Colonic mucosa (tissue), 4 donors: ENCODE measurements at regions not wholly inside any gene's neighbourhood (a gene's known extent, or its start where the extent isn't known, plus 50 kb on each side); places are given as distances from the start of the nearest gene placed in this dataset.

Source experiments
- DNase-seq: peaks from one replicate; pipeline ENCODE4 v3.0.0-alpha.2; 2020
- H3K27ac ChIP-seq: fragments of 200-600 bp; one replicate; pipeline ENCODE4 v1.8.0; 2021
- H3K27me3 ChIP-seq: fragments of 200-600 bp; one replicate; pipeline ENCODE4 v1.8.0; 2021
- H3K36me3 ChIP-seq: fragments of 200-600 bp; one replicate; pipeline ENCODE4 v1.8.0; 2021
- H3K4me1 ChIP-seq: fragments of 200-600 bp; one replicate; pipeline ENCODE4 v1.8.0; 2021; ENCODE audit warnings: mild to moderate bottlenecking
- H3K4me3 ChIP-seq: fragments of 200-600 bp; one replicate; pipeline ENCODE4 v1.8.0; 2021
- H3K9ac ChIP-seq, 2 donors: one replicate each; pipeline ENCODE4 v1.7.0; 2013; ENCODE audit warnings: control low read depth in 2 of 2, low read depth in 2 of 2, low read length in 2 of 2
- H3K9me3 ChIP-seq: fragments of 200-600 bp; one replicate; pipeline ENCODE4 v1.8.0; 2021
- CTCF ChIP-seq: fragments of 200-600 bp; IDR thresholded peaks from one replicate; pipeline ENCODE4 v1.8.0; 2022; ENCODE audit warnings: antibody characterized with exemption, mild to moderate bottlenecking
- intact Hi-C: fragments of 100-400 bp; cut with DNase I; formaldehyde crosslinking; loops from one replicate; pipeline ENCODE4 v1.14.1; 2022
- donor health status: healthy.
- donor health status: DM: no; HTN: no; CAD: no.
- donor health status: DM: no; HTN: no; CAD: no.

DNA sequence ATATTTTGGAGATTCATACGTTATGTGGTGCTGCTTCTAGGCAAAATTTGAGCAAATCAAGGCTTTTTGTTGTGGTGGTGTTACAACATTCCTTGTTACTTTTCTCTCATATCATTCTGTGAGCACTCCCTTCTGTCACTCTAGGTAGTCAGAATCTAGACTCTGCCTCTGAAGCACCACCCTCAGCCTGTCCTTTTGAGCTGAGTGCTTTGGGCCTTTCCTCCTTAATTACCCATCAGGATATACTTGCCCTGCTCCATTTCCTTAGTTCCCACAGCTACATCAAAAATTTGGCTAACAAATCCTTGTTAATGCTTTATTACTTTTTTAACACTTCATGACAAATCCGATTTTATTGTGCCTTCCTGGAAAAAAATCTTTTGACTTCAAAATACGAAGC lies 289.6 kb downstream of the CALCRL start:
- Histone ChIP-seq H3K27me3 (no peaks in the 10 kb centered on the region), H3K27ac (no peak overlapping the region), H3K36me3 (no peaks in the 10 kb centered on the region), H3K9ac (no peak overlapping the region), H3K4me3 (no peak overlapping the region), H3K4me1 (no peaks in the 10 kb centered on the region), H3K9me3 (no peaks in the 10 kb centered on the region)
- no peak for DNase-seq
- TF ChIP-seq CTCF = no peak
- intact Hi-C loops = no loop called here

DNA sequence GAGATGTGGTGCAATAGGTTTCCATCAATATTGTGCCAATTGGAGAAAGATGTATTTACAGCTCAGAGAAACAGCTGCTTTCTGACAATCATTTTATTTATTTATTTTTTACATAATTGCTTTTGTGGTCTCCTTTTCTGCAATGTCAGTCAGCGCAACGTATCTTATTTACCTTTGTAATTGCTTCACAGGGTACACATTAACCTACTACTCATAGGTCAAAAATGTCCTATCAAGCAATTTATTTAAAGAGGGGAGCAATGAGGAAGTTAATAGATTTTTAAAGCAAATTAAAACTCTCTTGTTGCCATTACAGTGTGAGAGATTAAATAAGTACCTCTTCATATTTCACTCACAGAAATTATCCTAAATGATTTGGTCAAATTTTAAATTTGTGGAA lies 291.0 kb downstream of the CALCRL start:
- Histone ChIP-seq H3K9ac (no peak overlapping the region), H3K9me3 (no peaks in the 10 kb centered on the region), H3K4me1 (no peaks in the 10 kb centered on the region), H3K27me3 (no peaks in the 10 kb centered on the region), H3K36me3 (no peaks in the 10 kb centered on the region), H3K27ac (no peak overlapping the region), H3K4me3 (no peak overlapping the region)
- no peak for DNase-seq
- intact Hi-C loops = no loop called here
- no peak for TF ChIP-seq CTCF

- Histone ChIP-seq H3K4me1 (no peaks in the 10 kb centered on the region), H3K27me3 (no peaks in the 10 kb centered on the region), H3K27ac (no peak overlapping the region), H3K9ac (no peak overlapping the region), H3K36me3 (no peaks in the 10 kb centered on the region), H3K9me3 (no peaks in the 10 kb centered on the region), H3K4me3 (no peak overlapping the region)
- TF ChIP-seq CTCF = no peak
- no peak for DNase-seq
- intact Hi-C loops = no loop called here
These were observed 292.6 kb downstream of the CALCRL start for GRCh38 chr2:187155476-187155875.

DNA sequence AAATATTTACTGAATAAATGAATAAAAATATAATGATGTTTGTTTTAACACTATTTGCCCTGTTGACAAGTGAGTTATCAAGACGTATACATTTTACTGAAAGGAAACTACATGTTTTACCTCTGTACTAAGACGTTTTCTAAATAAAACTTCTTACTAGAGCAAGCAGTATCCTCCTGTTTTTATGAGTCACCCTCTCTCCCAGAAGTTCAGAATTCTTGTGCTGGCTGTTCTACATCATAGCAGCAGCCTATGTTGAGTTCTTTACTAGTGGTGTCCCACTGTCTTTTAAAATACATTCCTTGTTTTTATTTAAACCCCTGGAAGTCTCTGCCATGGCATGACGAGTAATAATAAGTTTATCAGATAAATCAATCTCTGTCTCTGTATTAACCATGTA lies 297.4 kb downstream of the CALCRL start:
- Histone ChIP-seq H3K4me3 (no peak overlapping the region), H3K27me3 (no peaks in the 10 kb centered on the region), H3K36me3 (no peaks in the 10 kb centered on the region), H3K27ac (no peak overlapping the region), H3K9me3 (no peaks in the 10 kb centered on the region), H3K4me1 (no peaks in the 10 kb centered on the region), H3K9ac (no peak overlapping the region)
- no peak for DNase-seq
- no peak for TF ChIP-seq CTCF
- intact Hi-C loops = no loop called here

DNA sequence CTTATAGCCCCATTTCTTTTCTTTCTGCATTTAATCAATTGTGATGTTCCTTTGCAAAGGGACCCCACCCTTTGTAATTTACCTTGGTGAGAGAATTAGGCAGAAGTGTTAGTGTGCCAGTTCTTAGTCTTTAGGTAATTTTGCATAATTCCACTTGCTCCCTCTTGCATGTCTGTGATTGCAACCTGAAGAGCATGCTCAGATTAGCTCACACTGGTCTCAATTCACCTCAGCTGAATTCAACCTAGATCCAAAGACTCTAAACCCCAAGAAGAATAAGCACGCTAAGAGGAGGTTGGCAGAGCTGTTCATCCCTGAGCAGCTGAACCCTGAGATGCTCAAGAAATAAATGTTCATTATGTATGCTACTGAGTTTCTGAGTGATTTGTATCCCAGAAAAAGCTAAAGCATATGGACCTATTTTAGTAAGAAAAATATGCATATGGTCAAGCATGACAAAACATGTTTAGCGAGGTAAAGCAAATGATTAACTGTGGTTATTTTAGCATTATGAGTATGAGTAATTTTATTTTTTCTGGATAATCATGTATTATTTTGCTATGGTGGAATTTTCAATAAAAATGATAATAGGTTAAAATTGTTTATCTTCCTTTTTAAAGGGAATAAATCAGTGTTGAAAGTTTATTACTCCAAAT lies 299.2 kb upstream of the ZSWIM2 start:
- H3K36me3 ChIP-seq = no peaks in the 10 kb centered on the region
- intact Hi-C loops = no loop called here
- no peak for TF ChIP-seq CTCF

More for the DNA sequence above, 299.2 kb upstream of the ZSWIM2 start:
- Histone ChIP-seq H3K9ac (no peak overlapping the region), H3K27me3 (no peaks in the 10 kb centered on the region), H3K4me3 (no peak overlapping the region), H3K4me1 (no peaks in the 10 kb centered on the region), H3K9me3 (no peaks in the 10 kb centered on the region), H3K27ac (no peak overlapping the region)
- no peak for DNase-seq
